Stimulated activated CD8-positive, alpha-beta memory T cell treated with anti-CD3 and anti-CD28 coated beads, Interleukin-7, amount 100 ng/mL, for 24 hours (primary cell): ENCODE measurements at regions not wholly inside any gene's neighbourhood (a gene's known extent, or its start where the extent isn't known, plus 50 kb on each side); places are given as distances from the start of the nearest gene placed in this dataset.
"Not testable (repeated sequence)": the region's sequence is repeated elsewhere in the genome, so short reads cannot be mapped to it uniquely, and the experiment has no call there.

Experiments
- DNase-seq: peaks from one replicate; pipeline ENCODE4 v3.0.0-alpha.2; 2020; ENCODE audit warnings: low read depth

GRCh38 chr17:15802917-15803316 is 70.8 kb downstream of the TBC1D26 start:
- not testable (repeated sequence) for DNase-seq

GRCh38 chr17:15806825-15807224 is 74.7 kb downstream of the TBC1D26 start:
- DNase-seq: not testable (repeated sequence)

GRCh38 chr17:15813388-15813787 is 81.3 kb downstream of the TBC1D26 start:
- DNase-seq: not testable (repeated sequence)

- DNase-seq: not testable (repeated sequence)
Measured at GRCh38 chr17:15814003-15814402, 81.9 kb downstream of the TBC1D26 start.

GRCh38 chr17:15817861-15818260 is 85.8 kb downstream of the TBC1D26 start:
- not testable (repeated sequence) for DNase-seq

- DNase-seq: not testable (repeated sequence)
Measured at GRCh38 chr17:15822280-15822679, 90.2 kb downstream of the TBC1D26 start.

- DNase-seq: peak; percentile 62
Measured at GRCh38 chr17:15828727-15829314, 96.7 kb downstream of the TBC1D26 start.

- not testable (repeated sequence) for DNase-seq
Measured at GRCh38 chr17:15830221-15830620, 98.1 kb downstream of the TBC1D26 start.

GRCh38 chr17:15831182-15831581 is 99.1 kb downstream of the TBC1D26 start:
- not testable (repeated sequence) for DNase-seq

GRCh38 chr17:15832921-15833480 is 100.9 kb downstream of the TBC1D26 start:
- DNase-seq: not testable (repeated sequence)

GRCh38 chr17:15833890-15834289 is 101.8 kb downstream of the TBC1D26 start:
- DNase-seq: not testable (repeated sequence)

- not testable (repeated sequence) for DNase-seq
Measured at GRCh38 chr17:15835481-15835880, 103.4 kb downstream of the TBC1D26 start.

GRCh38 chr17:15836249-15836982 is 104.3 kb downstream of the TBC1D26 start:
- not testable (repeated sequence) for DNase-seq

- DNase-seq: not testable (repeated sequence)
Measured at GRCh38 chr17:15836991-15837390, 104.9 kb downstream of the TBC1D26 start.

GRCh38 chr17:15847447-15848229 is 97.3 kb upstream of the ADORA2B start:
- not testable (repeated sequence) for DNase-seq

GRCh38 chr17:15849054-15849453 is 95.9 kb upstream of the ADORA2B start:
- peak; percentile 35 for DNase-seq

GRCh38 chr17:15850071-15850470 is 94.9 kb upstream of the ADORA2B start:
- not testable (repeated sequence) for DNase-seq

- DNase-seq: not testable (repeated sequence)
Measured at GRCh38 chr17:15850687-15851086, 94.2 kb upstream of the ADORA2B start.

- DNase-seq: not testable (repeated sequence)
Measured at GRCh38 chr17:15852863-15853262, 92.1 kb upstream of the ADORA2B start.

GRCh38 chr17:15856191-15856590 is 88.7 kb upstream of the ADORA2B start:
- not testable (repeated sequence) for DNase-seq

GRCh38 chr17:15856745-15857144 is 88.2 kb upstream of the ADORA2B start:
- not testable (repeated sequence) for DNase-seq

- DNase-seq: not testable (repeated sequence)
Measured at GRCh38 chr17:15858082-15858481, 86.8 kb upstream of the ADORA2B start.
